ENCODE measurements at regions not wholly inside any gene's neighbourhood (a gene's known extent, or its start where the extent isn't known, plus 50 kb on each side); places are given as distances from the start of the nearest gene placed in this dataset.

DNA sequence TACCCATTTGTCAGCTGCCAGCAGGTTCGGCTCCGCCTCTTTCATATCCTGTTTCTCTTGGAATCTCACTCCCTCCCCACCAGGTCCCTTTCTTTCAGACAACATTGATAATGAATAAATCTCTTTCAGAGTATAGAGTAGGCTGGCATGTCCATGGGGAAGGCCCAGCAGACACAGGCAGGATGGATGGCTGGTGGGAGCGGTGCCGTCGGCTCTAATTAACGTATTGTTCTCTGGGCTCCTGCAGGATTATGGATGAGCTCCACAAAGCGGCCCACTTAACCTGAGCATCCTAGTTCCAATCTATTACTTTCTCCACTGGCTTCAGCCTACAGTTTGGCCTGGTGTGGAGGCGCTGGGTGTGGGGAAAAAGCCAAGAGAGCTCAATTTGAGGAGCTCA, 588.0 kb downstream of the BUD13 start:
- TF ChIP-seq CTCF (IDR thresholded peaks at IDR 0.05), result no peak
- TF ChIP-seq POLR2A (IDR thresholded peaks at IDR 0.05), result no peak
- no peak for TF ChIP-seq EP300 (IDR thresholded peaks at IDR 0.05)
